H9 (cell line): ENCODE measurements at regions not wholly inside any gene's neighbourhood (a gene's known extent, or its start where the extent isn't known, plus 50 kb on each side); places are given as distances from the start of the nearest gene placed in this dataset.

Experiments
- DNase-seq: peaks from one replicate; pipeline ENCODE4 v3.0.0-alpha.2; 2017
- H2AFZ ChIP-seq: one replicate; pipeline ENCODE4 v1.6.1; 2013; ENCODE audit warnings: mild to moderate bottlenecking, low read length, control low read depth, moderate library complexity
- H2AK5ac ChIP-seq: 2 replicates; pipeline ENCODE4 v1.6.1; 2013; ENCODE audit warnings: low read length, control low read depth, mixed read lengths; ENCODE audit not compliant: insufficient read length
- H2BK120ac ChIP-seq: one replicate; pipeline ENCODE4 v1.6.1; 2013; ENCODE audit warnings: low read depth, mild to moderate bottlenecking, low read length, control low read depth, inconsistent platforms; ENCODE audit not compliant: poor library complexity, severe bottlenecking
- H2BK12ac ChIP-seq: 2 replicates; pipeline ENCODE4 v1.6.1; 2013; ENCODE audit warnings: low read length, control low read depth, mixed read lengths, low read depth; ENCODE audit not compliant: insufficient read length
- H2BK15ac ChIP-seq: 2 replicates; pipeline ENCODE4 v1.6.1; 2013; ENCODE audit warnings: low read depth, low read length, control low read depth
- H2BK20ac ChIP-seq: one replicate; pipeline ENCODE4 v1.6.1; 2013; ENCODE audit warnings: low read depth, mild to moderate bottlenecking, low read length, control low read depth, inconsistent platforms; ENCODE audit not compliant: poor library complexity, severe bottlenecking
- H2BK5ac ChIP-seq: 2 replicates; pipeline ENCODE4 v1.6.1; 2013; ENCODE audit warnings: low read length, control low read depth, mixed read lengths; ENCODE audit not compliant: insufficient read length
- H3K14ac ChIP-seq: 2 replicates; pipeline ENCODE4 v1.6.1; 2013; ENCODE audit warnings: low read length, control low read depth; ENCODE audit not compliant: insufficient read depth
- H3K18ac ChIP-seq: 2 replicates; pipeline ENCODE4 v1.6.1; 2013; ENCODE audit warnings: low read depth, mild to moderate bottlenecking, mixed read lengths, low read length, control low read depth; ENCODE audit not compliant: insufficient read length
- H3K23ac ChIP-seq: 2 replicates; pipeline ENCODE4 v1.6.1; 2013; ENCODE audit warnings: low read length, control low read depth, mixed read lengths, low read depth; ENCODE audit not compliant: insufficient read length
- H3K23me2 ChIP-seq: 2 replicates; pipeline ENCODE4 v1.6.1; 2013; ENCODE audit warnings: low read depth, mild to moderate bottlenecking, mixed read lengths, low read length, control low read depth; ENCODE audit not compliant: insufficient read length, poor library complexity, severe bottlenecking
- H3K27ac ChIP-seq: 2 replicates; pipeline ENCODE4 v1.5.1; 2013; ENCODE audit warnings: low read length, control low read depth, mixed read lengths, low read depth; ENCODE audit not compliant: insufficient read length
- H3K27me3 ChIP-seq: 2 replicates; pipeline ENCODE4 v1.6.1; 2013; ENCODE audit warnings: low read length, control low read depth, inconsistent platforms; ENCODE audit not compliant: insufficient read depth
- H3K4ac ChIP-seq: 2 replicates; pipeline ENCODE4 v1.6.1; 2013; ENCODE audit warnings: low read depth, mild to moderate bottlenecking, control low read depth, inconsistent platforms, low read length, moderate library complexity
- H3K4me1 ChIP-seq: 2 replicates; pipeline ENCODE4 v1.6.1; 2013; ENCODE audit warnings: low read length, control low read depth, inconsistent platforms; ENCODE audit not compliant: insufficient read depth
- H3K4me2 ChIP-seq: 2 replicates; pipeline ENCODE4 v1.6.1; 2013; ENCODE audit warnings: low read length, control low read depth, mixed read lengths; ENCODE audit not compliant: insufficient read length, insufficient read depth
- H3K56ac ChIP-seq: 2 replicates; pipeline ENCODE4 v1.6.1; 2013; ENCODE audit warnings: low read depth, mild to moderate bottlenecking, mixed read lengths, low read length, control low read depth; ENCODE audit not compliant: insufficient read length
- H3K79me1 ChIP-seq: 2 replicates; pipeline ENCODE4 v1.6.1; 2013; ENCODE audit warnings: low read depth, mild to moderate bottlenecking, moderate library complexity, low read length, control low read depth, inconsistent platforms; ENCODE audit not compliant: insufficient read depth, poor library complexity, severe bottlenecking
- H3K79me2 ChIP-seq: 2 replicates; pipeline ENCODE4 v1.6.1; 2013; ENCODE audit warnings: low read length, control low read depth, inconsistent platforms; ENCODE audit not compliant: insufficient read depth
- H3K9ac ChIP-seq: 2 replicates; pipeline ENCODE4 v1.6.1; 2013; ENCODE audit warnings: low read length, control low read depth, mixed read lengths; ENCODE audit not compliant: insufficient read length; ENCODE audit errors: extremely low read depth
- H3K9me3 ChIP-seq: one replicate; pipeline ENCODE4 v1.6.1; 2013; ENCODE audit warnings: low read depth, low read length, inconsistent platforms; ENCODE audit not compliant: control insufficient read depth
- H3T11ph ChIP-seq: one replicate; pipeline ENCODE4 v1.6.1; 2013; ENCODE audit warnings: mild to moderate bottlenecking, low read length, control low read depth, inconsistent platforms
- H4K20me1 ChIP-seq: one replicate; pipeline ENCODE4 v1.6.1; 2013; ENCODE audit not compliant: control insufficient read depth, insufficient read length, insufficient read depth
- H4K5ac ChIP-seq: 2 replicates; pipeline ENCODE4 v1.6.1; 2013; ENCODE audit warnings: low read depth, mild to moderate bottlenecking, mixed read lengths, low read length, control low read depth; ENCODE audit not compliant: insufficient read length
- H4K8ac ChIP-seq: replicated peaks from 2 replicates; pipeline ENCODE4 v1.6.1; 2013; ENCODE audit warnings: low read length, control low read depth, mixed read lengths, low read depth; ENCODE audit not compliant: insufficient read length
- H4K91ac ChIP-seq: 2 replicates; pipeline ENCODE4 v1.6.1; 2013; ENCODE audit warnings: low read depth, mild to moderate bottlenecking, moderate library complexity, mixed read lengths, low read length, control low read depth; ENCODE audit not compliant: insufficient read length
- H3K27ac Mint-ChIP-seq, 3 experiments: 2 replicates in 2 of 3; 3 replicates in 1 of 3; pipeline ENCODE4 v1.8.0; 2020 to 2021; ENCODE audit warnings: mixed read lengths in 3 of 3, mild to moderate bottlenecking in 1 of 3, moderate library complexity in 1 of 3
- H3K27me3 Mint-ChIP-seq: 2 replicates; pipeline ENCODE4 v1.8.0; 2021; ENCODE audit warnings: low read depth, mild to moderate bottlenecking, moderate library complexity, mixed read lengths
- H3K36me3 Mint-ChIP-seq, 3 experiments: 2 replicates in 2 of 3; 3 replicates in 1 of 3; pipeline ENCODE4 v1.8.0; 2020 to 2021; ENCODE audit warnings: low read depth in 3 of 3, mixed read lengths in 3 of 3; ENCODE audit not compliant: insufficient read depth in 1 of 3
- H3K4me1 Mint-ChIP-seq, 2 experiments: 2 replicates each; pipeline ENCODE4 v1.8.0; 2020; ENCODE audit warnings: mixed read lengths in 2 of 2
- H3K4me3 Mint-ChIP-seq, 2 experiments: 2 replicates in 1 of 2; 3 replicates in 1 of 2; pipeline ENCODE4 v1.8.0; 2020 to 2021; ENCODE audit warnings: mild to moderate bottlenecking in 2 of 2, mixed read lengths in 2 of 2, moderate library complexity in 1 of 2
- H3K9me3 Mint-ChIP-seq, 2 experiments: 2 replicates in 1 of 2; 3 replicates in 1 of 2; pipeline ENCODE4 v1.8.0; 2020; ENCODE audit warnings: mild to moderate bottlenecking in 2 of 2, mixed read lengths in 2 of 2, moderate library complexity in 1 of 2
- CTCF ChIP-seq: fragments of 200-600 bp; sonication (generic); conservative IDR thresholded peaks from 3 replicates; pipeline ENCODE4 v1.8.0; 2021; ENCODE audit warnings: antibody characterized with exemption, mild to moderate bottlenecking
- WGBS: extraction: QIAGEN DNeasy Blood & Tissue Kit; methylation state at CpG from one replicate; pipeline ENCODE4 v1.1.7; 2013; ENCODE audit warnings: missing lambda C conversion rate, low lambda C conversion rate, mixed read lengths; ENCODE audit not compliant: insufficient read length; ENCODE audit errors: extremely low coverage; 5-methylcytosine and 5-hydroxymethylcytosine counted together

- Histone ChIP-seq H2BK20ac (no peak overlapping the region), H4K5ac (no peak overlapping the region), H4K20me1 (no peaks in the 10 kb centered on the region), H3K79me1 (no peaks in the 10 kb centered on the region), H4K8ac (no peak overlapping the region), H3K18ac (no peak overlapping the region), H2BK5ac (no peak overlapping the region), H3K56ac (no peak overlapping the region), H3K23ac (no peak overlapping the region), H3K4ac (no peak overlapping the region), H3K4me2 (no peak overlapping the region), H3K27ac (no peak overlapping the region), H3K9ac (no peak overlapping the region), H3K27me3 (no peaks in the 10 kb centered on the region), H2AK5ac (no peak overlapping the region), H3K14ac (no peak overlapping the region), H2AFZ (no peak overlapping the region), H3K23me2 (no peaks in the 10 kb centered on the region), H2BK12ac (no peak overlapping the region), H3K9me3 (peaks cover 7% of the 10 kb centered on the region), H3T11ph (no peak overlapping the region), H2BK15ac (no peak overlapping the region), H4K91ac (no peak overlapping the region), H3K79me2 (no peaks in the 10 kb centered on the region), H2BK120ac (no peak overlapping the region), H3K4me1 (no peaks in the 10 kb centered on the region)
- no CpG with 5 or more reads among the region's 1 CpG for WGBS
- peaks cover 2 to 13% (median 10%) of the 10 kb centered on the region in 3 experiments; a peak in 5 of 7 replicates for H3K36me3 Mint-ChIP-seq
- H3K27ac Mint-ChIP-seq: no peak overlapping the region
- no peaks in the 10 kb centered on the region for H3K27me3 Mint-ChIP-seq
- no peak overlapping the region for H3K4me3 Mint-ChIP-seq
- no peak for TF ChIP-seq CTCF
- H3K4me1 Mint-ChIP-seq: peaks cover 0 to 3% of the 10 kb centered on the region in 2 experiments; a peak in 1 of 4 replicates
- DNase-seq: no peak
- peaks cover 3 to 6% of the 10 kb centered on the region in 2 experiments; a peak in 2 of 5 replicates for H3K9me3 Mint-ChIP-seq
These were observed 462.2 kb upstream of the PABPC4L start for GRCh38 chr4:134663742-134664141.
